HL-60 (cell line): ENCODE measurements at regions not wholly inside any gene's neighbourhood (a gene's known extent, or its start where the extent isn't known, plus 50 kb on each side); places are given as distances from the start of the nearest gene placed in this dataset.

ENCODE experiments used
- POLR2AphosphoS5 ChIP-seq: IDR thresholded peaks from 2 replicates; pipeline ENCODE4 v1.6.1; 2012; ENCODE audit warnings: low read depth
- TF ChIP-seq, protein P1 (sequence below): IDR thresholded peaks from one replicate; pipeline ENCODE4 v1.5.1; 2011; ENCODE audit warnings: low read length, control low read depth, inconsistent platforms; ENCODE audit not compliant: insufficient read depth
- TF ChIP-seq, protein P2 (sequence below): IDR thresholded peaks from 2 replicates; pipeline ENCODE4 v1.6.1; 2012; ENCODE audit warnings: low read depth; ENCODE audit not compliant: insufficient replicate concordance

DNA sequence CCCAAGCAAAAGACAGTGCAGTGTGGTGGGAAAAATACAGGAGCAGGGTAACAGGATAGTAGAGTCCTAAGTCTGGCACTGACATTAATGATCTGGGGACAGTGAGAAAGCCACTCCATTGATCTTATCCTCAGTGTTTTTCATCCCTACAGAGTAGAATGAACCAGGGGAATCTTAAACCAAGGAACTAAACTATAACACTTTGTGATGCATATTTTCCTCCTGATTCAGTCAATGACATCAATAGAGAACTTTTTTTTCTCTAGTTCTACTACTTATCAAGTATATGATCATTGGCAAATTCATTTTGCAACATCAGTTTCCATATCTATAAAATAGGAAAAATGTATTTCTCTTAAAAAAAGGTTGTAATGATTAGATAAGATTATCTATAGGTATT lies 151.1 kb downstream of the TMEM26 start:
- TF ChIP-seq, protein P1, sequence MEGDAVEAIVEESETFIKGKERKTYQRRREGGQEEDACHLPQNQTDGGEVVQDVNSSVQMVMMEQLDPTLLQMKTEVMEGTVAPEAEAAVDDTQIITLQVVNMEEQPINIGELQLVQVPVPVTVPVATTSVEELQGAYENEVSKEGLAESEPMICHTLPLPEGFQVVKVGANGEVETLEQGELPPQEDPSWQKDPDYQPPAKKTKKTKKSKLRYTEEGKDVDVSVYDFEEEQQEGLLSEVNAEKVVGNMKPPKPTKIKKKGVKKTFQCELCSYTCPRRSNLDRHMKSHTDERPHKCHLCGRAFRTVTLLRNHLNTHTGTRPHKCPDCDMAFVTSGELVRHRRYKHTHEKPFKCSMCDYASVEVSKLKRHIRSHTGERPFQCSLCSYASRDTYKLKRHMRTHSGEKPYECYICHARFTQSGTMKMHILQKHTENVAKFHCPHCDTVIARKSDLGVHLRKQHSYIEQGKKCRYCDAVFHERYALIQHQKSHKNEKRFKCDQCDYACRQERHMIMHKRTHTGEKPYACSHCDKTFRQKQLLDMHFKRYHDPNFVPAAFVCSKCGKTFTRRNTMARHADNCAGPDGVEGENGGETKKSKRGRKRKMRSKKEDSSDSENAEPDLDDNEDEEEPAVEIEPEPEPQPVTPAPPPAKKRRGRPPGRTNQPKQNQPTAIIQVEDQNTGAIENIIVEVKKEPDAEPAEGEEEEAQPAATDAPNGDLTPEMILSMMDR, result no peak
- TF ChIP-seq, protein P2, sequence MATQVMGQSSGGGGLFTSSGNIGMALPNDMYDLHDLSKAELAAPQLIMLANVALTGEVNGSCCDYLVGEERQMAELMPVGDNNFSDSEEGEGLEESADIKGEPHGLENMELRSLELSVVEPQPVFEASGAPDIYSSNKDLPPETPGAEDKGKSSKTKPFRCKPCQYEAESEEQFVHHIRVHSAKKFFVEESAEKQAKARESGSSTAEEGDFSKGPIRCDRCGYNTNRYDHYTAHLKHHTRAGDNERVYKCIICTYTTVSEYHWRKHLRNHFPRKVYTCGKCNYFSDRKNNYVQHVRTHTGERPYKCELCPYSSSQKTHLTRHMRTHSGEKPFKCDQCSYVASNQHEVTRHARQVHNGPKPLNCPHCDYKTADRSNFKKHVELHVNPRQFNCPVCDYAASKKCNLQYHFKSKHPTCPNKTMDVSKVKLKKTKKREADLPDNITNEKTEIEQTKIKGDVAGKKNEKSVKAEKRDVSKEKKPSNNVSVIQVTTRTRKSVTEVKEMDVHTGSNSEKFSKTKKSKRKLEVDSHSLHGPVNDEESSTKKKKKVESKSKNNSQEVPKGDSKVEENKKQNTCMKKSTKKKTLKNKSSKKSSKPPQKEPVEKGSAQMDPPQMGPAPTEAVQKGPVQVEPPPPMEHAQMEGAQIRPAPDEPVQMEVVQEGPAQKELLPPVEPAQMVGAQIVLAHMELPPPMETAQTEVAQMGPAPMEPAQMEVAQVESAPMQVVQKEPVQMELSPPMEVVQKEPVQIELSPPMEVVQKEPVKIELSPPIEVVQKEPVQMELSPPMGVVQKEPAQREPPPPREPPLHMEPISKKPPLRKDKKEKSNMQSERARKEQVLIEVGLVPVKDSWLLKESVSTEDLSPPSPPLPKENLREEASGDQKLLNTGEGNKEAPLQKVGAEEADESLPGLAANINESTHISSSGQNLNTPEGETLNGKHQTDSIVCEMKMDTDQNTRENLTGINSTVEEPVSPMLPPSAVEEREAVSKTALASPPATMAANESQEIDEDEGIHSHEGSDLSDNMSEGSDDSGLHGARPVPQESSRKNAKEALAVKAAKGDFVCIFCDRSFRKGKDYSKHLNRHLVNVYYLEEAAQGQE, result no peak
- TF ChIP-seq POLR2AphosphoS5, result no peak
